ENCODE measurements at regions not wholly inside any gene's neighbourhood (a gene's known extent, or its start where the extent isn't known, plus 50 kb on each side); places are given as distances from the start of the nearest gene placed in this dataset.
A peak's percentile ranks its signal among the peaks of the same experiment; 100 is the strongest.
"Not testable (repeated sequence)": the region's sequence is repeated elsewhere in the genome, so short reads cannot be mapped to it uniquely, and the experiment has no call there.

DNA sequence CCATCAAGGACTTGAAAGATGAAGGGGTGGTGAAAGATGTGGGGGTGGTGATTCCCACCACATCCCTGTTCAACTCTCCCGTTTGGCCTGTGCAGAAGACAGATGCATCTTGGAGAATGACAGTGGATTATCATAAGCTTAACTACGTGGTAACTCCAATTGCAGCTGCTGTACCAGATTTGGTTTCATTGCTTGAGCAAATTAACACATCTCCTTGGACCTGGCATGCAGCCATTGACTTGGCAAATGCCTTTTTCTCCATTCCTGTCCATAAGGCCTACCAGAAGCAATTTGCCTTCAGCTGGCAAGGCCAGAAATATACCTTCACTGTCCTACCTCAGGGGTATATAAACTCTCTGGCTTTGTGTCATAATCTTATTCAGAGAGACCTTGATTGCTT is 746.3 kb downstream of the DNAH5 start:
- intact Hi-C loops (cut with DNase I); DNase-seq (ENCODE audit: missing footprints); ATAC-seq: not testable (repeated sequence)

DNA sequence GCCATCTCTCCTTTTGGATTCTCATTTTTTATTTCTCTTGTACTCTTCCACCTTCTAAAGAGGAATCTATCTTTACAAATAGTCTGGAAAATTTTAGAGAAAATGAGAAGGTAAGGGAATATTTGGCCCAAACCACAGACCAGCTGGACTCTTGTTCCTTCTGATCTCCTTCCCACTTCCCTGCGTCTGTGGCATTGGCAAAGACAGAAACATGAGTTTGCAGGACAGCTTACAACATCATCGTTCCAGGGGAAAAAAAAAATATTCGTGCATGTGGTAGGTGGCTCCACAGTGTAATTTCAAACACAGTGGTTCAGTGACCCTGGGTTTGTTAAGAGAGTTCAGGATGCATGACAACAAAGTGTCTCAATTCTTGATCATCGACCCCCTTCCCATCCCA is 755.0 kb downstream of the DNAH5 start:
- intact Hi-C loops (cut with DNase I), result no loop called here
- ATAC-seq (peak; percentile 23), DNase-seq (ENCODE audit: missing footprints) (no peak)

DNA sequence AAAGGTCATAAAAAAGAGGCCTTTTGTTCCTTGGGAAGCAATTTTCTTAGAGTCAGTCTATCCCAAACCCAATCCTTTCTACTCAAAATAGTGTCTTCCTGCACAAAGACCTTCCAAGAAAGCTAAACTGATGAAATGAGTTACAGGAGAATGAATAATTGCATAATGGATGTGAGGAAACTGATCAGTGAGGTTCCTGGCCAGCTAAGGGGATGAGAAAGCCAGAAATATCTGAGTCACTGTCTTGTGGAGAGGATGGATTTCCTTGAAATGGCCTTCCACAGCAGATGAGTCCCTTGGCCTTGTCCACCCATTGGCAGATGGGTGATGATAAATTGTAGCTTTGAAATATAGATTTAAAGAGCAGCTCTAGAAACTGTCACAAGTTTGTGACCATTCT is 756.1 kb downstream of the DNAH5 start:
- DNase-seq (ENCODE audit: missing footprints), result no peak
- intact Hi-C loops (cut with DNase I), result no loop called here
- ATAC-seq, result no peak

DNA sequence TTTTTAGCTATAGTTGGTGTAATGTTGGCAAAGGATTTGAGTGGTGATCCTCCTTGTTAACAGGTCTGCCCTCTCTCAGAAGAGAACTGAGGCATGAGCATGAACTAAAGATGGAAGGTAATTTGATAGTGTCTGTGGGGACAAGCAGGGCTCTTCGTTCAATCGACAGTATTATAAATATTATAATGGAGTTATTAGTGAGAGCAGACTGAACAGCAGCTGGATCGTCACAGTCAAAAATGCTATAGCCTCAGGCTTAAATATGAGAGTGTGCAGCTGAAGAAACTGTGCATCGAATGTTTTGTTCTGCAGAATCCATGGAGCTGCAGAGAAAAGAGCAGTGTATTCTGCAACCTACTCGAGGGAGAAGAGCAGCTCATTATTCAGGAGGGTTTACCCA is 757.3 kb downstream of the DNAH5 start:
- no peak for DNase-seq (ENCODE audit: missing footprints)
- ATAC-seq, result no peak
- intact Hi-C loops (cut with DNase I), result no loop called here

DNA sequence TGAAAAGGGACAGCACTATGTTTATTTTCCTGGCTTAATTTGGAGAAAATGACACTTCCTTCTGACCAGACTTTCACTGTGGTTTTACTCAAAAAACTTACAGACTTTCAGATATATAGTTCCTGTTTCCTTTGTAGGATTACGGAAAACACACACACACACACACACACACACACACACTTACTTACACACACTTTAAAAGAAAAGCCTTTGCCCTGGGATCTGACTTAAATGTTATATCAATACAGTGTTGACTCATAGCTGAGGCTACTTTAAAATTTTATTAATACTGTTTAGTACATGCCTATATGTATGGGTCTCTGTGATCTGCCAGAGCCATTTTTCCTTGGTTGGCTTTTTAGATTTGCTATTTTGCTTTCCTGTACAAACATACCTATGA is 758.3 kb downstream of the DNAH5 start:
- no peak for ATAC-seq
- intact Hi-C loops (cut with DNase I), result no loop called here
- DNase-seq (ENCODE audit: missing footprints), result no peak

DNA sequence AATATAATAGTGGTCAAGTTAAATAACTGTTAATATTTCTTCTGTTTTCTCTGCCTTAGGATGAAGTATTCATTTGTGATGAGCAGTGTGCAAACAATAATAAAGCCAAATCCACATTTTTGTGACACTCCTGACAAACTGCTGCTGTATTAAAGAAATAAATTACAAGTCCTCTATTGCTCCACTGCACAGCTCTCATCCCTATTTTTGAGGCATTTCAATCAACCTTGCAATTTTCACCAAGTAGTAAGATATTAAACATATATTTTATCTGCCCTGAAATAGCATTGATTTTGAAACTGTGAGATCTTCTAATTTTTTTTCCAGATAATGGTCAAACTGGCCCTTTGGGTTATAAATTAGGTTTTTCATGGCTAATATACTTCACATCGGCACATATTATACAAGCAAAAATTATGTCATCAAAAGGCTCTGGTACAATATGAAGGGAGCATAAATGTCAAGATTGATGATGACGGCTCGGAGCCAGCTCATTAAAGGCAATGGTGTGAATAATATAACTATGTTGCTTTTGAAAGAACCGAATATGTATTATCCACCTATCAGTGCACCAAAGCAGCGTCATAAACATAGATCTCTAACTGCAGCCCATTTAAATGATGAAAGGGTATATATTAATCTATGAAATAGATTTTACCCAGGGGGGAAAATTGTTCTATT is 764.9 kb downstream of the DNAH5 start:
- intact Hi-C loops (cut with DNase I), result no loop called here

DNA sequence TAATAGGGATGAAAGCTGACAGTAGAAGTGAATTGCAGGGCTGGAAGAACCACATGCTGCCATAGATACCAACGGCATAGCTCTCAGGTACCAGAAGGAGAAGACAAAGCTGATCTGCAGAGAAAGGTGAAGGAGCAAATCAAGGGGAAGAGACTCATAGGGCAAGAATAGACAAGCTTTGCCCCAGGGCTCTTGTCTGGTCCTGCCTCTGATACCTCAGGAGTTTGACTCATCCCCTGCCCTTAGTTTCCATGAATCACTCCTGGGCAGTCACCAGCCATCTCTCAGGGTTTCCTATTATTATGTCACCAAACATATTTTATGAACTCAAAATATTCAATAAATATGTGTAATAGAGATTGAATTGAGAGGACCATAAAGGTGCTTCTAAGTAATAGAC is 800.9 kb downstream of the DNAH5 start:
- ATAC-seq, result no peak
- no peak for DNase-seq (ENCODE audit: missing footprints)
- intact Hi-C loops (cut with DNase I), result no loop called here

More for the DNA sequence above, 764.9 kb downstream of the DNAH5 start:
- ATAC-seq (no peak), DNase-seq (ENCODE audit: missing footprints) (no peak)

DNA sequence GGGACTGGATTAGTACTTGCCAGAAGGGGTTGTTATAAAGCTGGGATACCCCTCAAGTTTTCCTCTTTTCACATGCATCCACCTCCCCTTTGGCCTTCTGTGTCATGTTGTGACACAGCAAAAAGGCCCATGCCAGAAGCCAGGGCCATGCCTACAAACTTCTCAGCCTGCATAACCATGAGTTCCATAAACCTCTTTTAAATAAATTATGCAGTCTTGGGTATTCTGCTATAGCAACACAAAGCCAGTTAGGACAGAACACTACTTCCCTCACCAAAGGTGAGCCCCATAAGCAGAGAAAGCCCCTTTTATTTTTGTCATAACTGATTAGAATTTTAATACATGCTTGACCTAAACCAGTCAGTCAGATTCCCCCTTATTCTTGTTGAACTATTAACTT is 801.3 kb downstream of the DNAH5 start:
- ATAC-seq, result no peak
- intact Hi-C loops (cut with DNase I), result no loop called here
- no peak for DNase-seq (ENCODE audit: missing footprints)

DNA sequence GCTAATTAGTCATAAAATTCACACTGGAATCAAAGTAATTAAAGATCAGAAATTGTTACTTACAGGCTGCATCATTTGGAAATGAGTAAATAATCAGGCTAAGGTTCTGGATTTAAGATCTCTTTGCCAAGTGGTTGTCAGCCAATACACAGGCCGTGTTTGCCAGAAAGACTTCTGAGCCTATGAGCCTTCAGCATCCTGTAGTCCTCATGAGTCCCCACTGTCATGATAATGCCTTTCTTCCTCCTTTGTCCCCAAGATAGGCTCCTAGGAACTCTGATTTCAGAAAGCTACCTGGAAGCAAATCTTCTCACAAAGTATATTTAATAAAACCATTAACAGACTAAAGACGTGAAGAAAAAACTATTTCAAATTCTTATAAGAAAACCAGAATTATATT is 810.5 kb downstream of the DNAH5 start:
- intact Hi-C loops (cut with DNase I), result no loop called here
- no peak for DNase-seq (ENCODE audit: missing footprints)
- no peak for ATAC-seq

DNA sequence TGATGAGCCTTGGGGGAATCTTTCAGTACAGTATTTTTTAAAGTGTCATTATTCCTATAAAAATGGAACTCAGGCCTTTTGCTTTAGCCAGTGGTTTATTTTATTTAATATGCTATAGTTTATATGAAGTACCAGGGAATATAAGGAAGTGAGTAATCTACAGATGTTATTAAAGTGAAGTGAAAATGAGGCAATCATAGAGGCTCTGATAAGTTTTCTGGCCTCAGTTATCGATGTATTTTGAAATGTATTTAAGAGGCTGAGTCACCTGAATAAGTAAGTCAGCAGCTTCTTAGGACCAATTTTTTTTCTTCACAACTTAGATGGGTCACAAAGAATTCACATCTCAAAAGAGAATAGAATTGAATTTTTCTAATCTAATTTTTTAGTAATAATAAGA is 829.0 kb downstream of the DNAH5 start:
- ATAC-seq (no peak), DNase-seq (ENCODE audit: missing footprints) (no peak)
- intact Hi-C loops (cut with DNase I), result no loop called here

DNA sequence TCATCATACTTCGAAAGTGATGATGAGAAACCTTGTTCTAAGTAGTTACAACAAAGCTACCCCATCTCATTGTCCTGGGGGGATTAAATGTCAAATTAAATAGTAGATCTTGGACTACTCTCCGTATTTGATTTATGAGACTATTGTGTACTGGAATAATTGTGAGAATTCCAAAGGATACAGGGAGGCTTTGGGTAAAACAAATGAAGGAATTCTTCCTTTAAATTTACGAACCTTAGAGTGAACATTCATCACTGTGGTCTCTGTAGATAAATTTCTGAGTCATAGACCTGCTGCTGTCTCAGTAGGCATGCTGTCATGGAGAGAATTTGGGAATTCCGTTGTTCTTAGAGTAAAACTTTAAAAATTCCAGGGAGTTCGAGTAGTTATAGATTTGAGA is 836.2 kb downstream of the DNAH5 start:
- intact Hi-C loops (cut with DNase I), result no loop called here
- ATAC-seq, result no peak
- no peak for DNase-seq (ENCODE audit: missing footprints)

DNA sequence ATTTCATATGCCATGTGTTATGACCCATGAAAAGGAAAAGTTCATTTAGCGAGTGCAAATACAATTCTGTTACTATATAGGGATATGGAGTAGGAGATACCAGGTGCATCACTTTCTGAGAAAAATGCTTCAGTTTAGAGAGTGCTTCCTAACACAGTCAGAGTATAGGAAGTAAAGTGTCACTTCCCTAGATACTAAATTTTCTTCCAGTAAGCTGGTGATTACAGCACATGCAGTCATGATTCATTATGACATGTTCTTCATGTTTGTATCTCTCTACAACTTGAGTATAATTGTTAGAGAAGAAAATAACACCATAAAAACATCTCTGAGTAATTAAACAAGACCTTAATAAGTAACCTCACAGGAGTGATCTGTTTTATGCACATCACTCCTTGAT is 837.0 kb downstream of the DNAH5 start:
- intact Hi-C loops (cut with DNase I), result no loop called here
- ATAC-seq, result no peak
- DNase-seq (ENCODE audit: missing footprints), result no peak

DNA sequence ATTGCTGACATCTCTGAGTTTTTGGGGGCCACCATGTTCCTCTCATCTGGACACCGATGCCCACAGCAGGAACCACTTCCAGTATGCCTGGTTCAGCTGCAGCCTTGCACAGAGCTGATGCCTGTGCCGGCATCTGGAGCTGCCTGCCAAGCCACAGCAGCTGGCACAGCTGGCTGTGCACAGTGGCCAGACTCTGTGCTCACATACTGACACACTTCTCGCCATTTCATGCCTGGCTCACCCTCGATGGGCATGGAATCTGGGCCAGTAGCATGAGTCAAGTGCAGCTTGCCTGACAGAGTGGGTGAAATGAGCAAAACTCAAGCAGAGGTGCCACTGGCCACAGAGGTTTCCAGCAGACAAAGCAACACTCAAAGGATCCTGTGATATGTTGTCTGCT is 863.4 kb downstream of the DNAH5 start:
- DNase-seq (ENCODE audit: missing footprints), result peak; percentile 47
- intact Hi-C loops (cut with DNase I), result no loop called here
- ATAC-seq, result no peak

DNA sequence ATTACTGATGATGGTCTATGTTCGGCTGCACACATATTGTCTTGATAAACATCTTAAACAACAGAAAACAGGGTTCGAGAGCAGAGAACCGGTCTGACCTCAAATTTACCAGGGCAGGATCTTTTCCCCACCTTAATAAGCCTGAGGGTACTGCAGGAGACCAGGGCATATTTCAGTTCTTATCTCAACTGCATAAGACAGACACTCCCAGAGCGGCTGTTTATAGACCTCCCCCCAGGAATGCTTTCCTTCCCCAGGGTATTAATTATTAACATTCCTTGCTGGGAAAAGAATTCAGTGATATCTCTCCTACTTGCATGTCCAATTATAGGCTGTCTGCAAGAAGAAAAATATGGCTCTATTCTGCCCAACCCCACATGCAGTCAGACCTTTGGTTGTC is 871.6 kb downstream of the DNAH5 start:
- ATAC-seq; intact Hi-C loops (cut with DNase I); DNase-seq (ENCODE audit: missing footprints): not testable (repeated sequence)

DNA sequence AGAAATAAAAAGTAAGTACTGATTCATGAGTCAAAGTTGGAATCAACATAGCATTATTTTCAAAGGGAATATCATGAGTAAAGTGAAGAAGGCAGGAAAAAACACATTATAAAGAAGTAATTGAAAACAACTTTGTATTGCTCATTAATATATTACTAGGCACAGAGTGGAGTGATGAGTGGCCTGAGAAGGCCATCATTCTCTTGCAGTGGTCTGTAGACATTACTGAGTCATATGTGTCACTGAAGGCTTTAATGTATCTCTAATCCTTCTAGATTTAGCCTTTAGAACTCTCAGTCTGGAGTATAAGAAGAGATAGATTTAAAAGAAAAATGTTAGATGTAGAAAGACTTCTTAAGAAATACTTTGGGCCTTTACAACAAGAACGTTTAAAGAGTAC is 881.4 kb downstream of the DNAH5 start:
- no peak for DNase-seq (ENCODE audit: missing footprints)
- ATAC-seq, result no peak
- intact Hi-C loops (cut with DNase I), result no loop called here

DNA sequence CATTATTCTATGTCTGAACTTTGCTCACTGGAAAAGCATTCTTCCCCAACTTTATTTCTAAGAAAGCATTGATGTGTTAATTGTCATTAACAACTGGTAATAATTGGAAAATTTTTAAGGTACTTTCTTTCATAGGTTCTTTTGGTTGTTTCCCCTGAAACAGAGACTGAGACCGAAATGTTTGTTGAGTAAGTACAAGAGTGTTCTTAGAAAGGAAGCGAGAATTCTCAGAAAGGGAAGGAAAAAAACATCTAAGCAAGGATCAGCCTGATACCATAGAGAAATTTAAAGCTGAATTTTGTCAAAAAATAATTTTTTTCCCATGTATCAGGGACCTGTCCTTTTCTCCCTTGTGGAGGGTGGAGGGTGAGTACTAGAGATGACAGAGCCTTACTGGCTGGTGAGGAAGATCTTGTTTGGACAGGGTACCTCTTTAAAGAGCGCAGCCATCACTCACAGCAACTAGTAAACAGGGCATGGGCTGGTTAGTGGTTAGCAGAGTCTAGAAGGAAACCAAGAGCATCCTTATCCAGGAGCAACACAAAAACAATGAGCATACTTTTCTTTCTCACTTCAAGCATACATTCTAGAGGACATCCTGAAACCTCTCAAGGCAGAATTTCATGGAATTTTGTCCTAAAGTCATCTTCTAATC is 898.5 kb downstream of the DNAH5 start:
- no peak for ATAC-seq
- intact Hi-C loops (cut with DNase I), result no loop called here
- no peak for DNase-seq (ENCODE audit: missing footprints)

DNA sequence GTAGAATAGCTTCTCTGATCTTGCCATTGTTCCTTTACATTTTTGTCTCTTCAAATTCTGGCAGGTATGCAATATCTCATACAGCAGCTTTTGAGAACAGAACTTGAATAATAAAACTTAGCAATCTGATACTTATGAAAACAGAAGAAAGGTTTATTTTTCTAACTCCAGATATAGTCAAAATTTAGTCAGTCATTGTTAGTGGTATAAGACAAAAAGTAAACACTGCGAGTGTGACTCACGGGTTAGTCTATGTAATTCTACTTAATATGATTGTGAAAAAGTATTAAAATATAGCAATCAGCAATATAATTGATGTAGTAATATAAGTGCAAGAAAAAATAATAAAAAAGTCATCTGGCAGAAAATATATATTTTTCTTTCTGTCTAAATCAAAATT is 910.4 kb downstream of the DNAH5 start:
- ATAC-seq, result no peak
- intact Hi-C loops (cut with DNase I), result no loop called here
- no peak for DNase-seq (ENCODE audit: missing footprints)

DNA sequence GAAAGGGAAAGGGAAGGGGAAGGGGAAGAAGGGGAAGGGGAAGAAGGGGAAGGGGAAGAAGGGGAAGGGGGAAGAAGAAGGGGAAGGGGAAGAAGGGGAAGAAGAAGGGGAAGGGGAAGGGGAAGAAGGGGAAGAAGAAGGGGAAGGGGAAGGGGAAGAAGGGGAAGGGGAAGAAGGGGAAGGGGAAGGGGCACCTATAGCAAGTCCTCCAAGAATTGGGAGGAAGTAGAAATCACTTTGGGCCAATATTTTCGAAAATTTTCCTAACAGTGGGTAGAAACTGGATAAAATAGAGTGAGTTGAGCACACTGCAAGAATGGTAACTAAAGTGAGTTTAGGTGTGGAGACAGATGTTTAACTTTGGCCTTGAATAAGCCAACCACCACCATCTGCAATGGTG is 915.3 kb downstream of the DNAH5 start:
- DNase-seq (ENCODE audit: missing footprints) (no peak), ATAC-seq (no peak)
- intact Hi-C loops (cut with DNase I), result no loop called here

DNA sequence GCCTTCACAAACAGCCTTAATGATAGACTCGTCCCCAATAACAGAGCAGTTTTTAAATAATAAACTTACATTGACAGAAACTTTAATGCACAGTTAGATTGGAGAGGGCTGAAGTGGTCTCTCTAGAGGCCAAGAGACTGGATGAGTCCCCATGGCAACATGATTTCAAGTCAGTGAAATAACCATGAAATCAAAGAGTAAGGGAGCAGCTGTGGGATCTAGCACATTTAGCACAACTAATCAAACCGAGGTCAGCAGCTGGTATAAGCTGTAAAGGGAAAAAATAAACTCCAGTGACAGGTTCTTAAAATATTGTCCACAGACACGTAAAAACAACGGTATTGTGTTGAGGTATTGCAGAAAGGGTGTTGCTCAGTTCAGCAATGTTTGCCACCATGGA is 916.6 kb downstream of the DNAH5 start:
- intact Hi-C loops (cut with DNase I), result no loop called here
- ATAC-seq, result no peak
- no peak for DNase-seq (ENCODE audit: missing footprints)

DNA sequence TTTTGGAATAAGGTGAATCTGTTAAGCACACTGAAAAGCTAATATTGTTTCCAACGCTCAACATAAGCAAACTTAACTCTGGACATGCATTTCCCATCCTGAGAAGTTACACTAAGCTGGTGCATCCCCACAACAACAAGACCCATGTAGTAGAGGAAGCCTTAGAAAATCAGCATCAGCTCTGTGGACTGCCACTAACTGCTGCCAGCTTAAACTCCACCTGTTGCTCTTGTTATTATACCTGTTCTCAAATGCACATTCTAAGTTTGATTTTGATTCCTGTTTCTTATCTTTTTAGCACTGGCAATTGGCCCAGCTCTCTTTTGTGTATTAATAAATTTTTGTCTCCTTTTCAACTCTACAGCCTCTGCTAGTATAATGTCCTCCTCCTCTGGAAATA is 924.8 kb downstream of the DNAH5 start:
- DNase-seq (ENCODE audit: missing footprints) (no peak), ATAC-seq (no peak)
- intact Hi-C loops (cut with DNase I), result no loop called here

DNA sequence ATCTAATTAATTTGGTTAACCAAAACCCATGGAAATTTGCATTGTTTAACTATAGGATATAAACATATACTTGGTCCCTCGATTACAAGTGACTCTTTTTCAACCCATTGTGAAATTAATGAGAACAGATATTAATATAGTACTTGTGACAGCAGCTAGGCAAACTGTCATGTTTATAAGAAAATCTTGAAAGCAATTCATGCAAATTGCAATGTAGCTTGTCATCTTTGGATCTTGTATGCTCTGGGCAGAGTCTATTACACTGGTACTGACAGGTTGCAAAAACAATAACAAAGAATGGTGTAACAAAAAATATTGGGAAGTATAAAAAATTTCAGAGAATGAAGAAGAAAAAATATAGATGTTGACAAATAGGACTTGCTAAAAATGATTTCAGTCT is 941.0 kb downstream of the DNAH5 start:
- ATAC-seq (no peak), DNase-seq (ENCODE audit: missing footprints) (no peak)
- intact Hi-C loops (cut with DNase I), result no loop called here
